SK-N-SH treated with all-trans-retinoic acid at 6 μM for 48 hours (cell line): ENCODE measurements at regions not wholly inside any gene's neighbourhood (a gene's known extent, or its start where the extent isn't known, plus 50 kb on each side); places are given as distances from the start of the nearest gene placed in this dataset.

Experiments used
- ATAC-seq: fragments of 200-7000 bp; cut with Tn5 transposase; 3 replicates; pipeline ENCODE4 v1.9.1; 2020; ENCODE audit warnings: mild to moderate bottlenecking, moderate library complexity
- ARNTL ChIP-seq: fragments of 450-650 bp; formaldehyde crosslinking; IDR thresholded peaks from 2 replicates; pipeline ENCODE4 v1.5.0; 2020; ENCODE audit warnings: low read depth, mild to moderate bottlenecking, moderate library complexity, borderline replicate concordance
- BACH2 ChIP-seq: fragments of 250-450 bp; sonication (Bioruptor Pico); IDR thresholded peaks from 2 replicates; pipeline ENCODE4 v1.9.0; 2021; ENCODE audit warnings: mild to moderate bottlenecking, borderline replicate concordance
- CREB5 ChIP-seq: fragments of 250-450 bp; sonication (Bioruptor Pico); IDR thresholded peaks from 2 replicates; pipeline ENCODE4 v1.5.1; 2020; ENCODE audit warnings: low read depth, mild to moderate bottlenecking, moderate library complexity
- CSDC2 ChIP-seq: fragments of 250-450 bp; sonication (Bioruptor Pico); IDR thresholded peaks from 2 replicates; pipeline ENCODE4 v1.5.0; 2020; ENCODE audit warnings: mild to moderate bottlenecking, moderate library complexity
- ESRRG ChIP-seq: fragments of 250-450 bp; sonication (Bioruptor Pico); IDR thresholded peaks from 2 replicates; pipeline ENCODE4 v1.6.1; 2021; ENCODE audit warnings: mild to moderate bottlenecking
- GLIS3 ChIP-seq: fragments of 250-450 bp; sonication (Bioruptor Pico); IDR thresholded peaks from 2 replicates; pipeline ENCODE4 v1.5.0; 2020; ENCODE audit warnings: mild to moderate bottlenecking, moderate library complexity
- ISL1 ChIP-seq: fragments of 250-450 bp; sonication (Bioruptor Pico); IDR thresholded peaks from 2 replicates; pipeline ENCODE4 v2.1.2; 2022; ENCODE audit warnings: mild to moderate bottlenecking, moderate library complexity
- OSR1 ChIP-seq: fragments of 250-450 bp; sonication (Bioruptor Pico); IDR thresholded peaks from 2 replicates; pipeline ENCODE4 v1.8.0; 2022; ENCODE audit warnings: moderate library complexity, mild to moderate bottlenecking, inconsistent platforms
- POU6F1 ChIP-seq: fragments of 250-450 bp; sonication (Bioruptor Pico); IDR thresholded peaks from 2 replicates; pipeline ENCODE4 v1.8.0; 2021; ENCODE audit warnings: low read depth, mild to moderate bottlenecking, moderate library complexity, borderline replicate concordance
- PPARA ChIP-seq: fragments of 250-450 bp; sonication (Bioruptor Pico); IDR thresholded peaks from 2 replicates; pipeline ENCODE4 v1.5.0; 2020; ENCODE audit warnings: mild to moderate bottlenecking, borderline replicate concordance
- RARB ChIP-seq: fragments of 250-450 bp; sonication (Bioruptor Pico); IDR thresholded peaks from 2 replicates; pipeline ENCODE4 v1.8.0; 2021; ENCODE audit warnings: mild to moderate bottlenecking, moderate library complexity
- TOX ChIP-seq: fragments of 250-450 bp; sonication (Bioruptor Pico); IDR thresholded peaks from 2 replicates; pipeline ENCODE4 v1.8.0; 2021; ENCODE audit warnings: mild to moderate bottlenecking, moderate library complexity, borderline replicate concordance
- TSHZ2 ChIP-seq: fragments of 250-450 bp; sonication (Bioruptor Pico); IDR thresholded peaks from 2 replicates; pipeline ENCODE4 v1.5.0; 2020; ENCODE audit warnings: mild to moderate bottlenecking, moderate library complexity
- ZC3H10 ChIP-seq: fragments of 250-450 bp; sonication (Bioruptor Pico); IDR thresholded peaks from 2 replicates; pipeline ENCODE4 v1.5.1; 2021; ENCODE audit warnings: mild to moderate bottlenecking, moderate library complexity
- ZFP3 ChIP-seq: fragments of 250-450 bp; sonication (Bioruptor Pico); IDR thresholded peaks from 2 replicates; pipeline ENCODE4 v1.5.0; 2020; ENCODE audit warnings: mild to moderate bottlenecking, moderate library complexity
- ZNF565 ChIP-seq: fragments of 450-650 bp; formaldehyde crosslinking; conservative IDR thresholded peaks from 2 replicates; pipeline ENCODE4 v1.5.0; 2020; ENCODE audit warnings: low read depth, mild to moderate bottlenecking, moderate library complexity
- ZNF70 ChIP-seq: fragments of 450-650 bp; formaldehyde crosslinking; IDR thresholded peaks from 2 replicates; pipeline ENCODE4 v1.5.0; 2020; ENCODE audit warnings: mild to moderate bottlenecking, moderate library complexity
- ZNF8 ChIP-seq: fragments of 450-650 bp; formaldehyde crosslinking; IDR thresholded peaks from 2 replicates; pipeline ENCODE4 v1.5.0; 2020; ENCODE audit warnings: mild to moderate bottlenecking, moderate library complexity
- TF ChIP-seq, protein P1 (sequence below): fragments of 250-450 bp; sonication (Bioruptor Pico); IDR thresholded peaks from 2 replicates; pipeline ENCODE4 v1.8.0; 2020; ENCODE audit warnings: mild to moderate bottlenecking, moderate library complexity, borderline replicate concordance

GRCh38 chr21:30044447-30045064 lies 104.8 kb upstream of the GRIK1 start:
- no peak for ATAC-seq
- TF ChIP-seq, protein P1, sequence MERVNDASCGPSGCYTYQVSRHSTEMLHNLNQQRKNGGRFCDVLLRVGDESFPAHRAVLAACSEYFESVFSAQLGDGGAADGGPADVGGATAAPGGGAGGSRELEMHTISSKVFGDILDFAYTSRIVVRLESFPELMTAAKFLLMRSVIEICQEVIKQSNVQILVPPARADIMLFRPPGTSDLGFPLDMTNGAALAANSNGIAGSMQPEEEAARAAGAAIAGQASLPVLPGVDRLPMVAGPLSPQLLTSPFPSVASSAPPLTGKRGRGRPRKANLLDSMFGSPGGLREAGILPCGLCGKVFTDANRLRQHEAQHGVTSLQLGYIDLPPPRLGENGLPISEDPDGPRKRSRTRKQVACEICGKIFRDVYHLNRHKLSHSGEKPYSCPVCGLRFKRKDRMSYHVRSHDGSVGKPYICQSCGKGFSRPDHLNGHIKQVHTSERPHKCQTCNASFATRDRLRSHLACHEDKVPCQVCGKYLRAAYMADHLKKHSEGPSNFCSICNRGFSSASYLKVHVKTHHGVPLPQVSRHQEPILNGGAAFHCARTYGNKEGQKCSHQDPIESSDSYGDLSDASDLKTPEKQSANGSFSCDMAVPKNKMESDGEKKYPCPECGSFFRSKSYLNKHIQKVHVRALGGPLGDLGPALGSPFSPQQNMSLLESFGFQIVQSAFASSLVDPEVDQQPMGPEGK (CRISPR knock-in tag) = no peak
- no peak for TF ChIP-seq CREB5 (CRISPR knock-in tag)
- TF ChIP-seq CSDC2 (CRISPR knock-in tag) = no peak
- no peak for TF ChIP-seq ZC3H10 (CRISPR knock-in tag)
- no peak for TF ChIP-seq ZNF565 (CRISPR knock-in tag)
- TF ChIP-seq ESRRG (CRISPR knock-in tag) = no peak
- TF ChIP-seq ISL1 = no peak
- no peak for TF ChIP-seq ZNF8 (CRISPR knock-in tag)
- no peak for TF ChIP-seq POU6F1 (CRISPR knock-in tag)
- TF ChIP-seq TSHZ2 (CRISPR knock-in tag) = no peak
- no peak for TF ChIP-seq TOX
- no peak for TF ChIP-seq BACH2 (CRISPR knock-in tag)
- no peak for TF ChIP-seq PPARA (CRISPR knock-in tag)
- TF ChIP-seq ZFP3 (CRISPR knock-in tag) = no peak
- no peak for TF ChIP-seq ARNTL (CRISPR knock-in tag)
- no peak for TF ChIP-seq OSR1 (CRISPR knock-in tag)
- no peak for TF ChIP-seq ZNF70 (CRISPR knock-in tag)
- no peak for TF ChIP-seq RARB (CRISPR knock-in tag)
- TF ChIP-seq, all 23 proteins: peak for 0

- ATAC-seq = no peak
- TF ChIP-seq, protein P1 (CRISPR knock-in tag) = no peak
- TF ChIP-seq GLIS3 (CRISPR knock-in tag) = no peak
- TF ChIP-seq TSHZ2 (CRISPR knock-in tag) = no peak
- TF ChIP-seq, all 23 proteins: peak for 0
Measured at GRCh38 chr21:30042443-30042842, 102.6 kb upstream of the GRIK1 start.
